T47D (cell line): ENCODE measurements at regions not wholly inside any gene's neighbourhood (a gene's known extent, or its start where the extent isn't known, plus 50 kb on each side); places are given as distances from the start of the nearest gene placed in this dataset.

ENCODE experiments used
- DNase-seq, 2 experiments: peaks; one replicate each; pipeline versions ENCODE4 v3.0.0 to v3.0.0-alpha.2; 2011 to 2012; ENCODE audit warnings: low read depth in 1 of 2, low spot score in 1 of 2
- JUND ChIP-seq: IDR thresholded peaks from 2 replicates; pipeline ENCODE4 v1.6.1; 2012; ENCODE audit warnings: low read depth
- in situ Hi-C: cut with HindIII; loops from 2 replicates; pipeline ENCODE4 v1.10.0; 2016; ENCODE audit warnings: low sequenced_read_pairs, low pct_unique_long_range_greater_than_20kb

- no peak for TF ChIP-seq JUND
- in situ Hi-C loops, result no loop called here
- DNase-seq, result no peak
Measured at GRCh38 chr5:165882099-165882498, 2376.7 kb downstream of the MAT2B start.

GRCh38 chr5:165885623-165886350 is 2380.4 kb downstream of the MAT2B start:
- TF ChIP-seq JUND, result no peak
- in situ Hi-C loops, result no loop called here

GRCh38 chr5:165887147-165887546 is 2381.7 kb downstream of the MAT2B start:
- no peak for TF ChIP-seq JUND
- no peak for DNase-seq
- in situ Hi-C loops, result no loop called here

More at GRCh38 chr5:165885623-165886350, 2380.4 kb downstream of the MAT2B start:
- no peak for DNase-seq

- TF ChIP-seq JUND, result no peak
- in situ Hi-C loops, result no loop called here
- DNase-seq, result no peak
Measured at GRCh38 chr5:165892383-165892782, 2387.0 kb downstream of the MAT2B start.

- in situ Hi-C loops, result no loop called here
- TF ChIP-seq JUND, result no peak
- DNase-seq, result no peak
Measured at GRCh38 chr5:165894916-165895315, 2389.5 kb downstream of the MAT2B start.

GRCh38 chr5:165903835-165904234 is 2387.6 kb upstream of the WWC1 start:
- TF ChIP-seq JUND, result no peak
- in situ Hi-C loops, result no loop called here
- no peak for DNase-seq

- in situ Hi-C loops, result no loop called here
- no peak for DNase-seq
- TF ChIP-seq JUND, result no peak
Measured at GRCh38 chr5:165906871-165907270, 2384.6 kb upstream of the WWC1 start.

- no peak for TF ChIP-seq JUND
- DNase-seq, result no peak
Measured at GRCh38 chr5:165913059-165913458, 2378.4 kb upstream of the WWC1 start.

GRCh38 chr5:165914456-165914855 is 2377.0 kb upstream of the WWC1 start:
- no peak for TF ChIP-seq JUND
- in situ Hi-C loops, result no loop called here
- DNase-seq, result no peak

More at GRCh38 chr5:165913059-165913458, 2378.4 kb upstream of the WWC1 start:
- in situ Hi-C loops, result no loop called here

- in situ Hi-C loops, result no loop called here
- no peak for TF ChIP-seq JUND
- no peak for DNase-seq
Measured at GRCh38 chr5:165919196-165919595, 2372.2 kb upstream of the WWC1 start.

- in situ Hi-C loops, result no loop called here
- TF ChIP-seq JUND, result no peak
- no peak for DNase-seq
Measured at GRCh38 chr5:165920655-165921054, 2370.8 kb upstream of the WWC1 start.

GRCh38 chr5:165928971-165929370 is 2362.5 kb upstream of the WWC1 start:
- TF ChIP-seq JUND, result no peak
- in situ Hi-C loops, result no loop called here
- DNase-seq, result no peak

- TF ChIP-seq JUND, result no peak
- in situ Hi-C loops, result no loop called here
- no peak for DNase-seq
Measured at GRCh38 chr5:165940541-165940940, 2350.9 kb upstream of the WWC1 start.

GRCh38 chr5:165956854-165957253 is 2334.6 kb upstream of the WWC1 start:
- no peak for TF ChIP-seq JUND
- no peak for DNase-seq
- in situ Hi-C loops, result no loop called here
